Calu3 (cell line): ENCODE measurements at regions not wholly inside any gene's neighbourhood (a gene's known extent, or its start where the extent isn't known, plus 50 kb on each side); places are given as distances from the start of the nearest gene placed in this dataset.

Experiments used
- BruUV-seq: library from RNA; stranded (reverse); fragments of 400-500 nt; replicated peaks from 2 replicates; lab custom pipeline; 2021; lab: Mats Ljungman, UMichigan
- CTCF ChIA-PET: fragments of 300-600 bp; sonication (Branson Sonifier 250); formaldehyde crosslinking; loops from one replicate; lab custom pipeline; 2022; ENCODE audit warnings: antibody characterized with exemption; lab: Charles Lee
- DNase-seq: peaks from one replicate; pipeline ENCODE4 v3.0.0; 2022
- H3K27ac Mint-ChIP-seq: one replicate; pipeline ENCODE4 v1.8.0; 2022; ENCODE audit warnings: mixed read lengths; ENCODE audit not compliant: unreplicated experiment
- H3K27me3 Mint-ChIP-seq: one replicate; pipeline ENCODE4 v1.8.0; 2022; ENCODE audit warnings: mixed read lengths; ENCODE audit not compliant: unreplicated experiment
- H3K36me3 Mint-ChIP-seq: one replicate; pipeline ENCODE4 v1.8.0; 2022; ENCODE audit warnings: mild to moderate bottlenecking, moderate library complexity, mixed read lengths; ENCODE audit not compliant: insufficient read depth, unreplicated experiment
- H3K4me1 Mint-ChIP-seq: one replicate; pipeline ENCODE4 v1.8.0; 2022; ENCODE audit warnings: mild to moderate bottlenecking, low read depth, mixed read lengths; ENCODE audit not compliant: unreplicated experiment
- H3K4me3 Mint-ChIP-seq: one replicate; pipeline ENCODE4 v1.8.0; 2022; ENCODE audit warnings: mild to moderate bottlenecking, low read depth, moderate library complexity, mixed read lengths; ENCODE audit not compliant: unreplicated experiment
- H3K9me3 Mint-ChIP-seq: one replicate; pipeline ENCODE4 v1.8.0; 2022; ENCODE audit warnings: low read depth, mixed read lengths; ENCODE audit not compliant: unreplicated experiment
- intact Hi-C: fragments of 100-400 bp; cut with micrococcal nuclease; formaldehyde crosslinking; loops from one replicate; pipeline ENCODE4 v1.10.0; 2022; ENCODE audit not compliant: unreplicated experiment
- TF ChIP-seq, protein P1 (sequence below): fragments of 200-600 bp; IDR thresholded peaks from one replicate; pipeline ENCODE4 v1.8.0; 2022; ENCODE audit warnings: antibody characterized with exemption; ENCODE audit not compliant: unreplicated experiment

DNA sequence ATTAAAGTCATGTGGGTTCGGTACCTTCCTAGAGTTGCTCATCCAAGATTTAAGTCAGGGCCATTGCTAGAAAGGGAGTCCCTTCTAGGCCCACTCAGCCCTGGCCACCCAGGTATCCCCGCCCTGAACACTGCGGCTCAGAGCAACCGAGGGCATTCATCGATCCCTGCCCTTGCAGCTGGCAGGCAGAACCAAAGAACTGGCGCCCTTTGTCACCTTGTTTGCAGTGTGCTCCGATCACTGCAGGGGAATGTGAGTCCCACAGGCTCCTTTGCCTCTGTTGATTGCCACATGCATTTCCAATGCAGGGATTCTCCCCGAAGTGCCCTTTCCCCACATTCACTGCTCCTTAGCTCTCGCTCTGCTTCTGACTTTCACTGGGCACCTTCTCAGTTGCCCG lies 108.5 kb downstream of the CMPK2 start:
- Mint-ChIP-seq H3K9me3 (no peaks in the 10 kb centered on the region), H3K4me3 (no peak overlapping the region), H3K36me3 (no peaks in the 10 kb centered on the region), H3K27ac (no peak overlapping the region), H3K27me3 (no peaks in the 10 kb centered on the region), H3K4me1 (no peaks in the 10 kb centered on the region)
- no TSS peak for BruUV-seq
- DNase-seq, result no peak
- CTCF ChIA-PET, result no interaction called here
- intact Hi-C loops, result no loop called here
- TF ChIP-seq, protein P1, sequence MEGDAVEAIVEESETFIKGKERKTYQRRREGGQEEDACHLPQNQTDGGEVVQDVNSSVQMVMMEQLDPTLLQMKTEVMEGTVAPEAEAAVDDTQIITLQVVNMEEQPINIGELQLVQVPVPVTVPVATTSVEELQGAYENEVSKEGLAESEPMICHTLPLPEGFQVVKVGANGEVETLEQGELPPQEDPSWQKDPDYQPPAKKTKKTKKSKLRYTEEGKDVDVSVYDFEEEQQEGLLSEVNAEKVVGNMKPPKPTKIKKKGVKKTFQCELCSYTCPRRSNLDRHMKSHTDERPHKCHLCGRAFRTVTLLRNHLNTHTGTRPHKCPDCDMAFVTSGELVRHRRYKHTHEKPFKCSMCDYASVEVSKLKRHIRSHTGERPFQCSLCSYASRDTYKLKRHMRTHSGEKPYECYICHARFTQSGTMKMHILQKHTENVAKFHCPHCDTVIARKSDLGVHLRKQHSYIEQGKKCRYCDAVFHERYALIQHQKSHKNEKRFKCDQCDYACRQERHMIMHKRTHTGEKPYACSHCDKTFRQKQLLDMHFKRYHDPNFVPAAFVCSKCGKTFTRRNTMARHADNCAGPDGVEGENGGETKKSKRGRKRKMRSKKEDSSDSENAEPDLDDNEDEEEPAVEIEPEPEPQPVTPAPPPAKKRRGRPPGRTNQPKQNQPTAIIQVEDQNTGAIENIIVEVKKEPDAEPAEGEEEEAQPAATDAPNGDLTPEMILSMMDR, result no peak

DNA sequence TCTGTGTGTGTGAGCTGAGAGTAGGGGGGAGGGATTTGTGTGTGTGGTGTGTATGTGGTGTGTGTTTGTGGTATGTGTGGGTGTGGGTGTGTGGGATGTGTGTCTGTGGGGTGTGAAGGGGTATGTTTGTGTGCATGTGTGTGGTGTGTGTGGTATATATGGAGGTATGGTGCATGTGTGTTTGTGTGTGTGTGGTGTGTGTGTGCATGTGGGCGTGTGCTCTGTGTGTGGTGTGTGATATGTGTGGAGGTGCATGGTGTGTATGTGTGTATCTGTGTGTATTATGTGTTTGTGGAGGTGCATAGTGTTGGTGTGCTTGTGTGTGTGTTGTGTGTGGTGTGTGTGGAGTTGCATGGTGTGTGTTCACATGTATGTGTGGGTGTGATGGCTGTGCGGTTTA lies 106.0 kb downstream of the CMPK2 start:
- Mint-ChIP-seq H3K27ac (no peak overlapping the region), H3K9me3 (no peaks in the 10 kb centered on the region), H3K27me3 (no peaks in the 10 kb centered on the region), H3K36me3 (no peaks in the 10 kb centered on the region), H3K4me1 (no peaks in the 10 kb centered on the region), H3K4me3 (no peak overlapping the region)
- TF ChIP-seq, protein P1, result no peak
- intact Hi-C loops, result no loop called here
- CTCF ChIA-PET, result no interaction called here
- DNase-seq, result no peak
- no TSS peak for BruUV-seq

DNA sequence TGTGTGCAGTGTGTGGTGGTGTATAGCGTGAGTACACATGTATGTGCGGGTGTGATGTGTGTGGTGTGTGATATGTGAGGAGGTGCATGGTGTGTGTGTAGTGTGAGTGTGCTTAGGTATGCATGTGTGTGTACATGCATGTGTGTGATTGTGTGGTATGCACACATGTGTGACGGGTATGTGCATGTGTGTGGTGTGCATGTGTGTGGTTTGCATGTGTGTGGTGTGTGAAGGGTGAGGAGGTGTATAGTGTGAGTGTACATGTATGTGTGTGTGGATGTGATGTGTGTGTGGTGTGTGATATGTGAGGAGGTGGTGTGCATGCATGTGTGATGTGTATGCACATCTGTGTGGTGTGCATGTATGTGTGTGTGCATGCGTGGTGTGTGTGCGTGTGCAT lies 105.6 kb downstream of the CMPK2 start:
- no peak overlapping the region for H3K27ac Mint-ChIP-seq

DNA sequence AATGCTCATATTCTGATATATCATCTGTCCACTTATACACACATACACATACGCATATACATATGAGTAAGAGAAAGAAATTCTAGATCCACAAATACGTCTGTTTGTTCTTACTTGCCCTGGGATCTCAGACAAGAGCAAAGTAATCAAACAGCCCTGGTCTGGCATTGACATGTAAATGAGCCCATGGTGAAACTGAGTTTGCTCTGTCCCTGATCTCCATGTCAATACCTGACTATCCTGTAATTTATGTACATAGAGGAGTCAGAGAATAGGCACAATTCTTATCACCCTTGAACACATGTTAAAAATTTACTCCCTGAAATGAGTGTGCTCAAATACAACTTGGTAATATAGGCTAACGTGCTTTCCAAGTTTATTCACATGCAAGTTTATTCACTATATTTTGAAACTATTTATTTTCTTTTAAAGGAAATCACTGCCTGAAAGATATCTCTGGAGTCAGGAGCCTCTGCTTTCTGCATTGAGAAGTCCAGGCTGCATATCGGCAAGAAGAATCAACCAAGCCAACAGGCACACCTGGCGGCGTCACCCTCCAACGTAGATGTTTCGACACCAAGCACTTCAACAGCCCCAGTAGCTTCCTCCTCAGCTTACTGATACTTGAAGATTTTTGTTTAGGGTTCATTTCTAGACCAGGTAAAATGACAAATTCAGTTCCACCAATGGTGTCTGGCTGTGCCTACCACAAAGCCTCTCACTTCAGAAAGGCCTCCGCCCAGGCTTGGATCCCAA lies 100.6 kb downstream of the CMPK2 start:
- H3K36me3 Mint-ChIP-seq, result no peaks in the 10 kb centered on the region
- CTCF ChIA-PET, result no interaction called here
- no peaks in the 10 kb centered on the region for H3K9me3 Mint-ChIP-seq
- intact Hi-C loops, result no loop called here
- H3K4me1 Mint-ChIP-seq, result no peaks in the 10 kb centered on the region
- no TSS peak for BruUV-seq
- DNase-seq, result no peak
- H3K27ac Mint-ChIP-seq, result no peak overlapping the region
- no peaks in the 10 kb centered on the region for H3K27me3 Mint-ChIP-seq
- H3K4me3 Mint-ChIP-seq, result no peak overlapping the region
- TF ChIP-seq, protein P1, result no peak

More for the DNA sequence above, 105.6 kb downstream of the CMPK2 start:
- CTCF ChIA-PET, result no interaction called here
- no TSS peak for BruUV-seq
- no peak for DNase-seq
- Mint-ChIP-seq H3K36me3 (no peaks in the 10 kb centered on the region), H3K27me3 (no peaks in the 10 kb centered on the region), H3K9me3 (no peaks in the 10 kb centered on the region), H3K4me3 (no peak overlapping the region), H3K4me1 (no peaks in the 10 kb centered on the region)
- intact Hi-C loops, result no loop called here
- TF ChIP-seq, protein P1, result no peak
